ENCODE measurements at regions not wholly inside any gene's neighbourhood (a gene's known extent, or its start where the extent isn't known, plus 50 kb on each side); places are given as distances from the start of the nearest gene placed in this dataset.
"Not testable (repeated sequence)": the region's sequence is repeated elsewhere in the genome, so short reads cannot be mapped to it uniquely, and the experiment has no call there.

- DNase-seq, result no peak
These were observed 158.0 kb upstream of the KLF6 start for GRCh38 chr10:3942937-3943489.

DNA sequence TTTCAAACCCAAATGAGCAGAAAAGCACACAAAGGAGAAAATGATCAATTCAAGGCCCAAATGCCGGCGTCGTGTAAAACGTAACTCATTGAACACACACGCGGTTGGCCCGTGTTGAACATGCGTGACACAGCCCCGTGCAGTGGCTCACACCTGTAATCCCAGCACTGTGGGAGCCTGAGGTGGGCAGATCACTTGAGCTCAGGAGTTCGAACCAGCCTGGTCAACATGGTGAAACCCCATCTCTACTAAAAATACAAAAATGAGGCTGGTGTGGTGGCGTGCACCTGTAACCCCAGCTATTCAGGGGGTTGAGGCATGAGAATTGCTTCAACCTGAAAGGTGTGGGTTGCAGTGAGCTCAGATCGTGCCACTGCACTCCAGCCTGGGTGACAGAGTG is 156.7 kb upstream of the KLF6 start:
- DNase-seq, result no peak

- DNase-seq, result no peak
These were observed 151.5 kb upstream of the KLF6 start for GRCh38 chr10:3936422-3937040.

DNA sequence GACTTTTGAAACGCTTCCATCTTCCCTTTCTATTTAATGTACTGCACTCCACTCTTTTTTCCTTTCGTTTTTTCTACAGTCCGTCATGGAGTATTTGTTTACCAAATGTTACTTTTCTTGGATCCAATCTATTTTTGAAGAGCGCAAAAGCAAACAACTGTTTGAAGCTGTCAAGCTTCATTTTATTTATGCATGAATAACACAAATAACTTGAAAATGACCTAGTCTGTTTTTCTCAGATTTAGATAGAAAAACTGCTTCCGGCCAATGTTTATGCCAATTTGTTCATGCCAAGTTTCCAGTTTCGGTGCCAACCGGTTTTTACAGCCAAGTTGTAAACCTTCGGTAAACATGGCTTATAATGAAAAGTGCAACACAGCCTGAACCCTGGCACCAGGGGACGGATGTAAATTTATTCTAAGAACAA is 150.9 kb upstream of the KLF6 start:
- DNase-seq, result no peak

DNA sequence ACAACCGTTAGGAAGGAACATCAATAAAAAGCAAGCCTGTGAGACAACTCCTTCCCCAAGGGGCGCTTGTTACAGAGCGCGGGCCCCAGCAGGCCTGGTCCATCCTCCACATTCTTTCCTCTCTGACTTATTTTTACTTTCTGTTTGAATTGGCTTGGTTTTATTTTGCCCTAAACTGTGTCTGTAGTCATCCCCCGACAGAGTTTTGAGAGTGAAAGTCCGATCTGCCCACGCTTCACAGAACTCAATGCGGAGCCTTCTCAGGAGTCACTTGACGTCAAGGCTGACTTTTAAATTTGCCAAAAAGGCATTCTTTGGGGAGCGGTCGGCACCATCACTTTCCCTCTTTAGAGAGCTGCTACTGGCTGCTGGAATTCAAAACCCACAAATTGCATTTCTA is 150.1 kb upstream of the KLF6 start:
- no peak for DNase-seq

GRCh38 chr10:3933733-3934132 is 148.7 kb upstream of the KLF6 start:
- DNase-seq, result no peak

- DNase-seq, result no peak
These were observed 147.8 kb upstream of the KLF6 start for GRCh38 chr10:3932597-3933375.

DNA sequence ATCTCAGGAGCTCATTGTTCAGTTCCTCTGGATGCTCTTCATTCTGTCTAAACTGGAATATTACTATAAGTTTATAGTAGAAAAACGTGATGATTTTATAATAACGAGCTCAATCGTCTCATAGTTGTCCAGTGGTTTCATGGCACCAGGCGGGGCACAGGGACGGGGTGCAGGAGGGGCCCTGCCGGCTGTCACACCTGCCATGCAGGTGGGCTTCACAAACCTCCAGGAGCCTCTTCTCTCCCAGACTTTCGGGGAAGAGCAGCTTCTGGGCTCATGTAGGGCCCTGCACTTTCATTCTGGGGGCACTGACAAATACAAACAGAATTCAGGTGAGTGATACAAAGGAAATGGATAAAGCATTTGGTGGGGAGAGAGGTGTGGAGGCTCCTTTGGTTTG is 146.9 kb upstream of the KLF6 start:
- DNase-seq, result no peak

GRCh38 chr10:3931224-3931623 is 146.2 kb upstream of the KLF6 start:
- DNase-seq, result no peak

DNA sequence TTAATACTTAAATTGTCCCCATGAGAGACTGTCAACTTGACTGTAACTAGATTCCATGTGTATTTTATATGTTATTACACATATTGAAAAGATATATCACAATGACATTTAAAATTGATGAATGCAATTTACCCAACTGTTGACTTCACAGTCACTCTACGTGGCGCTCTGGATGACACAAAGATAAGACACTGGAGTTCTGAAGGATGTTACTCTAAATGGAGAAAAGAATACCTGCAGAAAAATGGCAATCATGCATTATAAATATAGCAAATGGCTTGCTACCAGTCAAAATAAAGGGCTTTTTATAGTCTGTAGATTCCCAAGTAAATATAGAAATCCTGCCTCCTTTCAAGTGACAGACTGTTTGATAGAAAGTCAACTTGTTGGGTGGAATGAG is 143.6 kb upstream of the KLF6 start:
- no peak for DNase-seq

DNA sequence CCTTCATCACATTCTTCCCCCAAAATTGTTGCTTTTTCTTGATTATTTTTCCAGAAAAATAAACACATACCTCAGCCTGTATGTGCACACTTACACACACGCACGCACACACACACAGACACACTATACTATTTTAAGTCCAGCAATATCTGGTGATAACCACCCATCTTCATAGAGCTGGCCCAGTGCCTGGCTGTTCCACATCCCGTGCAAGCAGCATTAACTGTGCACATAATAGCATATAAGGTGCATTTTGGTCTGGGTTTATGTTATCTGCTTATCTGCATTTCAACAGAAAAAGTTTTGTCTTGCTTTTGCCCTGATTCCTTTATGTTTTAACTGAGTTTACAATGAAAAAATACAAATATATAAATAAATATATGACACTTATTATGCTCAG is 143.1 kb upstream of the KLF6 start:
- no peak for DNase-seq

DNA sequence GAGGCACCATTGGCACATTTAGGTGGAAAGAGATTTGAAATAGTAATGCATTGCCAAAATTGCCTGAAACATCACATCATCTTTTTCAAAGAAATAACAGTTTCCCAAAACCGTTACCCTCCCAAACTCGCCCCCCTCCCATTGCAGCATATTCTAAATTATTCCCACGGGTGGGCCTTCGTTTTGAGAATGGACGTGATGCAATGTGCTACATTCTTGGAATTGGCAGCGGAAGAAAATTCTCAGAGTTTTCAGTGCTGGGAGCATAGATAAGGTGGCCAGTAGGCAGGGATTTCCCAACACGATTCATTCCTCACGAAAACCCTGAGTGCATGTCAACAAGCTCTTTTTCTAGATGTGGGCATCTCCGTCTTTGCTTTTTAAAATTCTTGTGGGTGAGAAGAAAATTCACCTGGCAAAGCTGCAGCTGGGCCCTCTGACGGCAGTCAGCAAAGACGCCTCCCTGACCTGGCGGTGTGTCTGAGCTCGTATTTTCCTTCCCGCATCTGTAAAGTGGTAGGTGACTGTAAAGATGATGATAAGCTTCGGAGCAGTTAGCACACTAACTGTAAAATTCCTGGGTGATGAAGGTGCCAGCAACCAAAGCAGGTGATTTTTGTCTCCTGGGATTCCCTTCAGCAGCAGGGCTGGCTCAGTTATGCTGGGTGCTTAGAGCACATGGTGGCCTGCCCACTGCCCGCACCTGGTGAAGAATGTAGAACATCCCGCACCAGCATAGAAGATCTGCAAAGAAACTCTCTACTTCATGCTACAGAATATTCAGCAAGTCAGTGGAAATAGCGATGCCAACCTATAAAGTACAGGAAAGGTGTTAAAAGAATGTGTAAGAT is 141.9 kb upstream of the KLF6 start:
- DNase-seq, result no peak

DNA sequence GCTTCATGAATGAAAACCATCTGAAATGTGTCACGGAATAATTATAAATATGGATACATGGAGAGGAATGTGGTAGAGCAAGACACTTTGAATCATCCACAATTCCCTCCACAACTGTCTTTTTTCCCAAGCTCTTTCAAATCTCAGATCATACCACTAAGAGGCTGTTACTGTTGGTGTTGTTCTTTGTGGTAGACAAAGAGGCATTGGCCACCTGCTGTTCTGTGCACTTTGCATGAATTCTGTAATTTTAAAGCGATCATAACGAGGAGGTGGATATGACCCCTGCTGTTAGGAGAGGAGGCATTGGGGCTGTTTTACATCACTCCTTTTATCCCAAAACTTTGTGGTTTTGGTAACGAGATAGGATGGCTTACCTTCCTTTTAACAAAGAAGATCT is 141.2 kb upstream of the KLF6 start:
- DNase-seq, result no peak

DNA sequence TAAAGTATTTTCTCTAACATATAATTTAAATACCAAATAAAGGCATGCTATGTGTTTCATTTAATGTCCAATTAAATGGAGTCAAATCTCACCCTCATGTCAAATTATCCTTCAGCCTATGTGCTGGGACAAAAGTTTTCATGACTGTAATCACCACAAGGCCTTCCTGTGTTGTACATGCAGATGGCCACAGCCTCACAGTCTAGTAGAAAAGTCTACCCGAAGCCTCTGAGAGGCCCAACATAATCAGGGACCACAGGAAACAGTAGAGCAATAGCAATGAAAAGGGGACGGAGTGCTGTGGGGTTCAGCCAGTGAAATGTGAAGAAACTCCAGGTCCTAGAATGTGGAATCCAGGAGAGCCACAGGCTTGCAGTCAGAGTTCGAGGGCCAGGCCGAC is 140.2 kb upstream of the KLF6 start:
- no peak for DNase-seq

DNA sequence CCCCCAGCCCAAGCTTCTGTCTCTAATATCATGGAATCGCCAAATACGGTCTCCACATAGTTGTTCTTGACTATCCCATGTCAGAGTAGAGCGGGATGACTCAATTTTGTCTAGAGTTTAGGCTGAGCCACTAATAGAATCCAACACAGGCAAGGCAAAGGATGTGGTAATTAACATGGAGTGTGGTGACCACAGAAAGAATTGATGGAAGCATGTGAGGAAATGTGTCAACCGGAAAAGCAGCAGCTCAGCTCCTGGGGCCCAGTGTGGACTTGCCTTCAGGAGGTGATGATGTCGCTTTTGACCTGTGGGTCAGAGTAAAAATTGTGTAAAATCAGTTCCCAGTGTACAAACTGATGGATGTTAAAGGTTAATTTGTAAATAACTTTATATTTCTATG is 139.3 kb upstream of the KLF6 start:
- DNase-seq, result no peak

GRCh38 chr10:3923033-3923432 is 138.0 kb upstream of the KLF6 start:
- DNase-seq, result no peak

DNA sequence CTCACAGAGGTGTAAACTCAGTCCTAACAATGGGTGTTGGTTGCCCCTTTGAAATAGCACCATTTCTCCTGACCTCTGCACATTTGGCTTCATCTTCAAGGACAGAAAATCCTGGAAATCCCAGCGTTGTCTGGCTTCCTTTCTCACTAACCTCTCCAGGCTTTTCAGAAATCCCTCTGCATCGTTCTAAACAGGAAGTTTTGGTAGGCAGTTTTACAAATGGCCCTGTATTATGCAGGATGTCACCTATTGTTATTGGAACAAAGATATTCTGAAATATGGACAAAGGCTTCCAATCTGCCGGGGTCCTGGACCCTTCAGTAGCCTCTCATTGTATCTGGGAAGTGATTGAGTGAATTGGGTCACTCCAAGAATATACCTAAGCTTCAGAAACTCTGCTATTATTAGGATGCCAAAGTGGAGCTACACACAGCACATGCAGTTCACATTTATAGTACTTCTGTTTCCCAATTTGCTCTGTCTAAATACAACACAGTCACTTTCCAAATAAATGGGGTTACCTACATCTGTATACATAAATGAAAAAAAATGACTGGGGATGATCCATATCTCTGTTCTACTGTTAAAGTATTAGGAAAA is 134.8 kb upstream of the KLF6 start:
- no peak for DNase-seq

GRCh38 chr10:3917392-3917791 is 132.4 kb upstream of the KLF6 start:
- not testable (repeated sequence) for DNase-seq

GRCh38 chr10:3914733-3915132 is 129.7 kb upstream of the KLF6 start:
- DNase-seq, result no peak

- DNase-seq, result no peak
These were observed 126.9 kb upstream of the KLF6 start for GRCh38 chr10:3911713-3912442.

DNA sequence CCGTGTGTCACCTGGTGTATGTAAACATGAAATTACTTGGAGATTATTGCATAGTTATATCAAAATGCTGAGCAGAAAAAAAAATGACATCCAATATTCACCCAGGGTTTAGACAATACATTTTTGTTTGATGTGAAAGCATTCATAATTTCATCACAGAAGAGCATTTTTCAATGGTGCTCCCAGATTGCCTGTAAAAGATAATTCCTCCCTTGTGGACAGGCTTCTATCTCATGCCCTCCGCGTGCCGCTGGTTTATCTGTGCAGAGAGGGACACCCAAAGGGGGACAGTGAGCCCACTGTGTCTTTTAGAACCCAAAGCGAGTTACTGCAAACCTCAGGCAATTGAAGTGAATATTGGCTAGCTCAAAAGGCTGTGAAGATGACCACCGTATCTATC is 126.2 kb upstream of the KLF6 start:
- DNase-seq, result no peak

GRCh38 chr10:3909339-3909738 is 124.3 kb upstream of the KLF6 start:
- DNase-seq, result no peak

All from cerebellar nuclear complex (tissue), 1 donor.